Testis (tissue), 2 donors: ENCODE measurements at regions not wholly inside any gene's neighbourhood (a gene's known extent, or its start where the extent isn't known, plus 50 kb on each side); places are given as distances from the start of the nearest gene placed in this dataset.

Source experiments
- POLR2A ChIP-seq: fragments of 450-650 bp; IDR thresholded peaks from one replicate; pipeline ENCODE4 v1.6.1; 2017; ENCODE audit warnings: antibody characterized with exemption, mild to moderate bottlenecking, moderate library complexity
- TF ChIP-seq, protein P1 (sequence below), 3 experiments: fragments of 450-650 bp in 2 of 3; fragments of 200-600 bp in 1 of 3; sonication (generic) in 1 of 3; IDR thresholded peaks; one replicate each; pipeline ENCODE4 v1.5.1; 2016 to 2019; ENCODE audit warnings: antibody characterized with exemption in 3 of 3, mild to moderate bottlenecking in 2 of 3, moderate library complexity in 1 of 3

DNA sequence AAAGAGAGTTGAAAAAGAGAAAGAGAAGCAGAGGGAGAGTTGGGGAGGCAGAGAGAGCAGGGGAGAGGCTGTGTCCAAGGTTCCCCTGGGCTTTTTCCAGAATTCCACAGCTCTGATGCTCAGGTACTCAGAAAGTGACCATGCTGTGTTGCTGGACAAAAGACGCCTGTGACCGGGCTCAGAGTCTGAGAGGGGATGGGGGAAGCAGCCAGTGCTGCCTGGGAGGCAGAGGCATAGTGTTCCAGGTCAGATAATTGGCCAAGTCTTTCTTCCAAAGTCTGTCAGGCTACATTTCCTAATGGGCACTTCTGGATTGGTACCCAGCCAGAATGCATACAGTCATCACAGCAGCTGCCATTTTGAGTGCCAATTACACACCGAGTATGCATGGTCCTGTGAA lies 86.1 kb downstream of the PTPRS start:
- TF ChIP-seq, protein P1, sequence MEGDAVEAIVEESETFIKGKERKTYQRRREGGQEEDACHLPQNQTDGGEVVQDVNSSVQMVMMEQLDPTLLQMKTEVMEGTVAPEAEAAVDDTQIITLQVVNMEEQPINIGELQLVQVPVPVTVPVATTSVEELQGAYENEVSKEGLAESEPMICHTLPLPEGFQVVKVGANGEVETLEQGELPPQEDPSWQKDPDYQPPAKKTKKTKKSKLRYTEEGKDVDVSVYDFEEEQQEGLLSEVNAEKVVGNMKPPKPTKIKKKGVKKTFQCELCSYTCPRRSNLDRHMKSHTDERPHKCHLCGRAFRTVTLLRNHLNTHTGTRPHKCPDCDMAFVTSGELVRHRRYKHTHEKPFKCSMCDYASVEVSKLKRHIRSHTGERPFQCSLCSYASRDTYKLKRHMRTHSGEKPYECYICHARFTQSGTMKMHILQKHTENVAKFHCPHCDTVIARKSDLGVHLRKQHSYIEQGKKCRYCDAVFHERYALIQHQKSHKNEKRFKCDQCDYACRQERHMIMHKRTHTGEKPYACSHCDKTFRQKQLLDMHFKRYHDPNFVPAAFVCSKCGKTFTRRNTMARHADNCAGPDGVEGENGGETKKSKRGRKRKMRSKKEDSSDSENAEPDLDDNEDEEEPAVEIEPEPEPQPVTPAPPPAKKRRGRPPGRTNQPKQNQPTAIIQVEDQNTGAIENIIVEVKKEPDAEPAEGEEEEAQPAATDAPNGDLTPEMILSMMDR (IDR thresholded peaks at IDR 0.05), result no peak
- TF ChIP-seq POLR2A, result no peak
